PFSK-1 (cell line): ENCODE measurements at regions not wholly inside any gene's neighbourhood (a gene's known extent, or its start where the extent isn't known, plus 50 kb on each side); places are given as distances from the start of the nearest gene placed in this dataset.

ENCODE experiments used
- FOXP2 ChIP-seq: optimal IDR thresholded peaks from 2 replicates; pipeline ENCODE3; 2011; ENCODE audit warnings: borderline replicate concordance, control low read depth, inconsistent platforms; ENCODE audit not compliant: insufficient read depth; ENCODE audit errors: extremely low read length, extremely low read depth
- POLR2AphosphoS5 ChIP-seq: IDR thresholded peaks from 2 replicates; pipeline ENCODE4 v1.6.1; 2012; ENCODE audit warnings: low read depth, mild to moderate bottlenecking, control low read depth, low read length, moderate library complexity
- SIN3A ChIP-seq: IDR thresholded peaks from 2 replicates; pipeline ENCODE4 v1.6.1; 2012; ENCODE audit warnings: mild to moderate bottlenecking, low read length, moderate library complexity, borderline replicate concordance; ENCODE audit not compliant: insufficient read depth
- TAF1 ChIP-seq: IDR thresholded peaks from 2 replicates; pipeline ENCODE4 v1.6.1; 2012; ENCODE audit warnings: low read length, control low read depth, borderline replicate concordance; ENCODE audit not compliant: insufficient read depth
- TF ChIP-seq, protein P1 (sequence below), 2 experiments: IDR thresholded peaks; 2 replicates each; pipeline versions ENCODE4 v1.6.1 to v1.8.0; 2011 to 2012; ENCODE audit warnings: low read depth in 2 of 2, low read length in 2 of 2, control low read depth in 1 of 2, inconsistent platforms in 1 of 2, mild to moderate bottlenecking in 1 of 2, moderate library complexity in 1 of 2; ENCODE audit not compliant: insufficient read depth in 1 of 2

DNA sequence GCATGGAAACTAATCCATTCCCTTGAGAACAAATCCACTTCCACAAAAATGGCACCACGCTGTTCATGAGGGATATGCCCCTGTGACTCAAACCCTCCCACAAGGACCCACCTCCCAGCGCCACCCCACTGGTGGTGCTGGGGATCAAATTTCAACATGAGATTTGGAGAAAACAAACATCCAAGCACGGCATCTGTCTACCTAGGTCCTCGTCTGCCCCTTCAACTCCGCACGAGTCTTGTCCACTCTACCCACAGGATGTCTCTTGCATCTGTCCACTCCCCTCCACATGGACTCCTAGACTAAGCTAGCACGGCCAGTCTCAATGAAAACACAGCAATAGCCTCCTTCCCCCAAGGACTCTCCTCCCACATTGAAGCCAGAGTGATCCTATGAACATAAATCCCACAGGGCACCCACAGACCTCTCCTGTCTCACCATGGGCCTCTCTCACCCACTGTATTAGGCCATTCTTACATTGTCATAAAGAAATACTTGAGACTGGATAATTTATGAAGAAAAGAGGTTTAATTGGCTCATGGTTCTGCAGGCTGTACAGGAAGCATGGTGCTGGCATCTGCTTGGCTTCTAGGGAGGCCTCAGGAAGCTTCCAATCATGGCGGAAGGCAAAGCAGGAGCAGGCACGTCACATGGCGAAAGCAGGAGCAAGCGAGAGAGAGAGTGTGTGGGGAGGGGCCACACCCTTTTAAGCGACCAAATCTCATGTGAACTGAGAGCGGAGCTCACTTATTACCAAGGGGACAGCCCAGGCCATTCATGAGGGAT, 101.4 kb downstream of the TOMM20 start:
- TF ChIP-seq POLR2AphosphoS5 (no peak), TAF1 (no peak)

GRCh38 chr1:235025422-235025984, 103.1 kb downstream of the TOMM20 start:
- TF ChIP-seq FOXP2: no peak
- TF ChIP-seq, protein P1, sequence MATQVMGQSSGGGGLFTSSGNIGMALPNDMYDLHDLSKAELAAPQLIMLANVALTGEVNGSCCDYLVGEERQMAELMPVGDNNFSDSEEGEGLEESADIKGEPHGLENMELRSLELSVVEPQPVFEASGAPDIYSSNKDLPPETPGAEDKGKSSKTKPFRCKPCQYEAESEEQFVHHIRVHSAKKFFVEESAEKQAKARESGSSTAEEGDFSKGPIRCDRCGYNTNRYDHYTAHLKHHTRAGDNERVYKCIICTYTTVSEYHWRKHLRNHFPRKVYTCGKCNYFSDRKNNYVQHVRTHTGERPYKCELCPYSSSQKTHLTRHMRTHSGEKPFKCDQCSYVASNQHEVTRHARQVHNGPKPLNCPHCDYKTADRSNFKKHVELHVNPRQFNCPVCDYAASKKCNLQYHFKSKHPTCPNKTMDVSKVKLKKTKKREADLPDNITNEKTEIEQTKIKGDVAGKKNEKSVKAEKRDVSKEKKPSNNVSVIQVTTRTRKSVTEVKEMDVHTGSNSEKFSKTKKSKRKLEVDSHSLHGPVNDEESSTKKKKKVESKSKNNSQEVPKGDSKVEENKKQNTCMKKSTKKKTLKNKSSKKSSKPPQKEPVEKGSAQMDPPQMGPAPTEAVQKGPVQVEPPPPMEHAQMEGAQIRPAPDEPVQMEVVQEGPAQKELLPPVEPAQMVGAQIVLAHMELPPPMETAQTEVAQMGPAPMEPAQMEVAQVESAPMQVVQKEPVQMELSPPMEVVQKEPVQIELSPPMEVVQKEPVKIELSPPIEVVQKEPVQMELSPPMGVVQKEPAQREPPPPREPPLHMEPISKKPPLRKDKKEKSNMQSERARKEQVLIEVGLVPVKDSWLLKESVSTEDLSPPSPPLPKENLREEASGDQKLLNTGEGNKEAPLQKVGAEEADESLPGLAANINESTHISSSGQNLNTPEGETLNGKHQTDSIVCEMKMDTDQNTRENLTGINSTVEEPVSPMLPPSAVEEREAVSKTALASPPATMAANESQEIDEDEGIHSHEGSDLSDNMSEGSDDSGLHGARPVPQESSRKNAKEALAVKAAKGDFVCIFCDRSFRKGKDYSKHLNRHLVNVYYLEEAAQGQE (IDR thresholded peaks at IDR 0.05; ENCODE audit: insufficient read depth in 1 of 2, low read depth in 2 of 2, low read length in 2 of 2): no peak
- TF ChIP-seq POLR2AphosphoS5: no peak
- no peak for TF ChIP-seq TAF1
- no peak for TF ChIP-seq SIN3A

- TF ChIP-seq TAF1 (no peak), SIN3A (no peak)
Measured at GRCh38 chr1:235024711-235025421, 103.8 kb downstream of the TOMM20 start.

GRCh38 chr1:235023711-235024439, 104.8 kb downstream of the TOMM20 start:
- TF ChIP-seq FOXP2 (no peak), SIN3A (no peak), TAF1 (no peak), POLR2AphosphoS5 (no peak)
- TF ChIP-seq, protein P1 (IDR thresholded peaks at IDR 0.05; ENCODE audit: insufficient read depth in 1 of 2, low read depth in 2 of 2, low read length in 2 of 2): no peak

DNA sequence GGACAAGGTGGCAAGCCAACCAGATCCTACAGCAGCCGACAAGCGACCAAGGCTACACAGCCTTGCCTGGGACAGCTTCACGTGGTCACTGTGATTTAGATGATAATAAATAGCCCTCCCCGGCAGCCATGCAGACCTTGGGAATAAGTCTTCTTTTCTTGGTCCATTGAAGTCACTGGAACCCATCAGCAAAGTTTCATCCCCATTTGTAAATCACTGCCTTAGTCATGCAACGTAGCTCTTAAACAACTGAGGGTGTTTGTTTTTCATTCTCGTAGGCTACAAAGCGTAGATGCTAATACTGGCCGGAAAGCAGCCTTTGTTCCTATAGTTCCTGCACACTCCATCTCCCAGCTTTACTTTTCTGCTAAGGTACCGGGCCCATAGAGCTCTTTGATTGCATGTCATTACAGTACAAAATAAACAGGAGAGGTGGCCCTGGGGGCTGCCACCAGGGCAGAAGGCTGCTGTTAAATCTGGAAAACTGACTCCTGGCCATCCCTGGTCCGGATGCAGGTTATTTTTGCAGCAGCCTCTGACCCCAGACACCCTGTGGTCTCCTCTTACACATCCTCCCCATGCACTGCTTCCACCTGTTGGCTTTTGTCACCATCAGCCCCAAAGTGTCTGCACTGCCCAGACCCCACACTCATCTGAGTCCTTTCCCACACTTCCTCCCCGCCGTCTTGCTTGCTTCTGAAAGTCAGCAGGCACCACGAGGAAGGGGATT, 105.5 kb downstream of the TOMM20 start:
- no peak for TF ChIP-seq POLR2AphosphoS5
- no peak for TF ChIP-seq FOXP2
- TF ChIP-seq, protein P1 (IDR thresholded peaks at IDR 0.05; ENCODE audit: insufficient read depth in 1 of 2, low read depth in 2 of 2, low read length in 2 of 2): no peak
- no peak for TF ChIP-seq TAF1
- TF ChIP-seq SIN3A: no peak
